ENCODE measurements at regions not wholly inside any gene's neighbourhood (a gene's known extent, or its start where the extent isn't known, plus 50 kb on each side); places are given as distances from the start of the nearest gene placed in this dataset.

GRCh38 chr9:118418887-118419565 is 714.8 kb downstream of the TLR4 start:
- no peak for DNase-seq (ENCODE audit: low read depth)

GRCh38 chr9:118419676-118420075 is 715.5 kb downstream of the TLR4 start:
- DNase-seq (ENCODE audit: low read depth): no peak

GRCh38 chr9:118422508-118422907 is 718.3 kb downstream of the TLR4 start:
- DNase-seq (ENCODE audit: low read depth): no peak

GRCh38 chr9:118423021-118423420 is 718.8 kb downstream of the TLR4 start:
- DNase-seq (ENCODE audit: low read depth): no peak

- DNase-seq (ENCODE audit: low read depth): no peak
Measured at GRCh38 chr9:118423721-118424120, 719.5 kb downstream of the TLR4 start.

- DNase-seq (ENCODE audit: low read depth): no peak
Measured at GRCh38 chr9:118426772-118427171, 722.6 kb downstream of the TLR4 start.

GRCh38 chr9:118438810-118439209 is 734.6 kb downstream of the TLR4 start:
- DNase-seq (ENCODE audit: low read depth): no peak

- no peak for DNase-seq (ENCODE audit: low read depth)
Measured at GRCh38 chr9:118439441-118439840, 735.2 kb downstream of the TLR4 start.

GRCh38 chr9:118444403-118444802 is 740.2 kb downstream of the TLR4 start:
- no peak for DNase-seq (ENCODE audit: low read depth)

GRCh38 chr9:118446943-118447639 is 742.9 kb downstream of the TLR4 start:
- no peak for DNase-seq (ENCODE audit: low read depth)

GRCh38 chr9:118449554-118449953 is 745.4 kb downstream of the TLR4 start:
- DNase-seq (ENCODE audit: low read depth): no peak

GRCh38 chr9:118455259-118455658 is 751.1 kb downstream of the TLR4 start:
- DNase-seq (ENCODE audit: low read depth): no peak

GRCh38 chr9:118455788-118456187 is 751.6 kb downstream of the TLR4 start:
- no peak for DNase-seq (ENCODE audit: low read depth)

GRCh38 chr9:118457171-118458000 is 753.2 kb downstream of the TLR4 start:
- no peak for DNase-seq (ENCODE audit: low read depth)

- no peak for DNase-seq (ENCODE audit: low read depth)
Measured at GRCh38 chr9:118459913-118460312, 755.7 kb downstream of the TLR4 start.

- no peak for DNase-seq (ENCODE audit: low read depth)
Measured at GRCh38 chr9:118463419-118463818, 759.2 kb downstream of the TLR4 start.

- no peak for DNase-seq (ENCODE audit: low read depth)
Measured at GRCh38 chr9:118473521-118473920, 769.3 kb downstream of the TLR4 start.

GRCh38 chr9:118478752-118479151 is 774.5 kb downstream of the TLR4 start:
- no peak for DNase-seq (ENCODE audit: low read depth)

- no peak for DNase-seq (ENCODE audit: low read depth)
Measured at GRCh38 chr9:118482306-118482705, 778.1 kb downstream of the TLR4 start.

- DNase-seq (ENCODE audit: low read depth): no peak
Measured at GRCh38 chr9:118483677-118484076, 779.5 kb downstream of the TLR4 start.

- DNase-seq (ENCODE audit: low read depth): no peak
Measured at GRCh38 chr9:118503236-118503635, 799.0 kb downstream of the TLR4 start.

GRCh38 chr9:118510711-118511110 is 806.5 kb downstream of the TLR4 start:
- no peak for DNase-seq (ENCODE audit: low read depth)

GRCh38 chr9:118515947-118516346 is 811.7 kb downstream of the TLR4 start:
- no peak for DNase-seq (ENCODE audit: low read depth)

All from GM04504 (cell line).